Keratinocyte (primary cell): ENCODE measurements at regions not wholly inside any gene's neighbourhood (a gene's known extent, or its start where the extent isn't known, plus 50 kb on each side); places are given as distances from the start of the nearest gene placed in this dataset.

Experiments
- DNase-seq: peaks from one replicate; pipeline ENCODE4 v3.0.0-alpha.2; 2011; ENCODE audit warnings: low read depth, missing footprints, low spot score
- FAIRE-seq: peaks from 2 replicates; lab custom pipeline; 2011; peaks lifted over from hg19 to GRCh38; lab: Jason Lieb, UNC
- H2AFZ ChIP-seq: 2 replicates; pipeline ENCODE4 v1.6.0; 2012; ENCODE audit warnings: low read length, control low read depth, inconsistent platforms; ENCODE audit not compliant: control insufficient read depth
- H3K27ac ChIP-seq: 2 replicates; pipeline ENCODE4 v1.5.1; 2011; ENCODE audit warnings: low read length; ENCODE audit not compliant: control insufficient read depth, insufficient read depth
- H3K27me3 ChIP-seq: 3 replicates; pipeline ENCODE4 v1.6.0; 2011; ENCODE audit warnings: low read length; ENCODE audit not compliant: control insufficient read depth, insufficient read depth; ENCODE audit errors: extremely low read depth
- H3K36me3 ChIP-seq, 2 experiments: 2 replicates in 1 of 2; 3 replicates in 1 of 2; pipeline ENCODE4 v1.5.1; 2011; ENCODE audit warnings: low read length in 2 of 2, mild to moderate bottlenecking in 1 of 2; ENCODE audit not compliant: control insufficient read depth in 2 of 2, insufficient read depth in 2 of 2; ENCODE audit errors: extremely low read depth in 1 of 2
- H3K4me1 ChIP-seq: 3 replicates; pipeline ENCODE4 v1.5.1; 2011; ENCODE audit warnings: low read length; ENCODE audit not compliant: control insufficient read depth, insufficient read depth; ENCODE audit errors: extremely low read depth
- H3K4me2 ChIP-seq: 3 replicates; pipeline ENCODE4 v1.6.0; 2011; ENCODE audit warnings: low read depth, low read length; ENCODE audit not compliant: control insufficient read depth, insufficient read depth; ENCODE audit errors: extremely low read depth
- H3K4me3 ChIP-seq, 3 experiments: fragments of 200-600 bp in 1 of 3; sonication (generic) in 1 of 3; 2 replicates in 2 of 3; 3 replicates in 1 of 3; pipeline ENCODE4 v1.5.1; 2011 to 2016; ENCODE audit warnings: low read length in 3 of 3, mild to moderate bottlenecking in 3 of 3, control low read depth in 2 of 3, inconsistent platforms in 1 of 3, low read depth in 1 of 3, mixed read lengths in 1 of 3, mixed run types in 1 of 3, moderate library complexity in 1 of 3; ENCODE audit not compliant: control insufficient read depth in 2 of 3, insufficient read depth in 2 of 3; ENCODE audit errors: extremely low read depth in 1 of 3
- H3K79me2 ChIP-seq: 2 replicates; pipeline ENCODE4 v1.6.0; 2012; ENCODE audit warnings: low read length; ENCODE audit not compliant: control insufficient read depth, insufficient read depth
- H3K9ac ChIP-seq: 3 replicates; pipeline ENCODE4 v1.6.0; 2011; ENCODE audit warnings: low read length; ENCODE audit not compliant: control insufficient read depth, insufficient read depth; ENCODE audit errors: extremely low read depth
- H3K9me1 ChIP-seq: 3 replicates; pipeline ENCODE4 v1.6.0; 2011; ENCODE audit warnings: low read length; ENCODE audit not compliant: control insufficient read depth, insufficient read depth; ENCODE audit errors: extremely low read depth
- H3K9me3 ChIP-seq: 2 replicates; pipeline ENCODE4 v1.5.1; 2012; ENCODE audit warnings: low read depth, low read length; ENCODE audit not compliant: control insufficient read depth
- H4K20me1 ChIP-seq: 3 replicates; pipeline ENCODE4 v1.6.0; 2011; ENCODE audit warnings: low read length; ENCODE audit not compliant: control insufficient read depth, insufficient read depth; ENCODE audit errors: extremely low read depth
- EZH2 ChIP-seq: IDR thresholded peaks from one replicate; pipeline ENCODE4 v1.6.1; 2012; ENCODE audit warnings: inconsistent platforms, mild to moderate bottlenecking, low read length, moderate library complexity
- dilution Hi-C: fragments of 300-500 bp; cut with MboI; formaldehyde crosslinking; loops from one replicate; pipeline ENCODE4 v1.7.0; 2020; ENCODE audit warnings: low sequenced_read_pairs; ENCODE audit not compliant: extremely low pct_ligation_motif_present
- TF ChIP-seq, protein P1 (sequence below), 3 experiments: IDR thresholded peaks in 1 of 3; conservative IDR thresholded peaks in 1 of 3; optimal IDR thresholded peaks in 1 of 3; 2 replicates in 2 of 3; 3 replicates in 1 of 3; pipeline versions ENCODE3 to v1.5.1; 2011; ENCODE audit warnings: low read length in 3 of 3, mild to moderate bottlenecking in 3 of 3, moderate library complexity in 2 of 3, control low read depth in 1 of 3, inconsistent platforms in 1 of 3; ENCODE audit not compliant: insufficient read depth in 2 of 3; ENCODE audit errors: extremely low read depth in 1 of 3

- peak overlapping the region; percentile 49 for H3K4me2 ChIP-seq
- H3K27me3 ChIP-seq: no peaks in the 10 kb centered on the region
- peaks cover 43% of the 10 kb centered on the region for H3K4me1 ChIP-seq
- peak overlapping the region; percentile 43 for H3K9ac ChIP-seq
- H4K20me1 ChIP-seq: no peaks in the 10 kb centered on the region
- H2AFZ ChIP-seq: peak overlapping the region; percentile 21
- no peak for DNase-seq
- peak overlapping the region; percentile 67 for H3K27ac ChIP-seq
- peaks cover 2% of the 10 kb centered on the region for H3K9me3 ChIP-seq
- FAIRE-seq: no peak
- dilution Hi-C loops: no loop called here
- H3K79me2 ChIP-seq: peaks cover 10% of the 10 kb centered on the region
- H3K36me3 ChIP-seq: peaks cover 3 to 9% of the 10 kb centered on the region in 2 experiments
- TF ChIP-seq, protein P1, sequence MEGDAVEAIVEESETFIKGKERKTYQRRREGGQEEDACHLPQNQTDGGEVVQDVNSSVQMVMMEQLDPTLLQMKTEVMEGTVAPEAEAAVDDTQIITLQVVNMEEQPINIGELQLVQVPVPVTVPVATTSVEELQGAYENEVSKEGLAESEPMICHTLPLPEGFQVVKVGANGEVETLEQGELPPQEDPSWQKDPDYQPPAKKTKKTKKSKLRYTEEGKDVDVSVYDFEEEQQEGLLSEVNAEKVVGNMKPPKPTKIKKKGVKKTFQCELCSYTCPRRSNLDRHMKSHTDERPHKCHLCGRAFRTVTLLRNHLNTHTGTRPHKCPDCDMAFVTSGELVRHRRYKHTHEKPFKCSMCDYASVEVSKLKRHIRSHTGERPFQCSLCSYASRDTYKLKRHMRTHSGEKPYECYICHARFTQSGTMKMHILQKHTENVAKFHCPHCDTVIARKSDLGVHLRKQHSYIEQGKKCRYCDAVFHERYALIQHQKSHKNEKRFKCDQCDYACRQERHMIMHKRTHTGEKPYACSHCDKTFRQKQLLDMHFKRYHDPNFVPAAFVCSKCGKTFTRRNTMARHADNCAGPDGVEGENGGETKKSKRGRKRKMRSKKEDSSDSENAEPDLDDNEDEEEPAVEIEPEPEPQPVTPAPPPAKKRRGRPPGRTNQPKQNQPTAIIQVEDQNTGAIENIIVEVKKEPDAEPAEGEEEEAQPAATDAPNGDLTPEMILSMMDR (optimal IDR thresholded peaks at IDR 0.05 in 1 of 3, IDR thresholded peaks at IDR 0.05 in 1 of 3, conservative IDR thresholded peaks at IDR 0.05 in 1 of 3; ENCODE audit: extremely low read depth in 1 of 3, insufficient read depth in 2 of 3, low read length in 3 of 3): no peak
- TF ChIP-seq EZH2: no peak
- no peaks in the 10 kb centered on the region for H3K9me1 ChIP-seq
- peak overlapping the region in 1 of 3 experiments; percentile 36 for H3K4me3 ChIP-seq
Measured at GRCh38 chr9:555493-555892, 286.0 kb upstream of the DMRT1 start.

- DNase-seq (no peak), FAIRE-seq (no peak)
- no peaks in the 10 kb centered on the region for H4K20me1 ChIP-seq
- H2AFZ ChIP-seq: peak overlapping the region; percentile 43
- TF ChIP-seq EZH2: no peak
- TF ChIP-seq, protein P1 (optimal IDR thresholded peaks at IDR 0.05 in 1 of 3, IDR thresholded peaks at IDR 0.05 in 1 of 3, conservative IDR thresholded peaks at IDR 0.05 in 1 of 3; ENCODE audit: extremely low read depth in 1 of 3, insufficient read depth in 2 of 3, low read length in 3 of 3): no peak
- dilution Hi-C loops: no loop called here
- H3K9me1 ChIP-seq: no peaks in the 10 kb centered on the region
- no peak overlapping the region for H3K4me3 ChIP-seq
- H3K9me3 ChIP-seq: peaks cover 2% of the 10 kb centered on the region
- no peaks in the 10 kb centered on the region for H3K27me3 ChIP-seq
- H3K9ac ChIP-seq: peak overlapping the region; percentile 43
- peak overlapping the region; percentile 67 for H3K27ac ChIP-seq
- H3K79me2 ChIP-seq: peaks cover 15% of the 10 kb centered on the region
- peaks cover 43% of the 10 kb centered on the region for H3K4me1 ChIP-seq
- H3K4me2 ChIP-seq: peak overlapping the region; percentile 49
- H3K36me3 ChIP-seq: peaks cover 0 to 9% of the 10 kb centered on the region in 2 experiments
Measured at GRCh38 chr9:556199-556598, 285.3 kb upstream of the DMRT1 start.
